ENCODE measurements at regions not wholly inside any gene's neighbourhood (a gene's known extent, or its start where the extent isn't known, plus 50 kb on each side); places are given as distances from the start of the nearest gene placed in this dataset.

DNA sequence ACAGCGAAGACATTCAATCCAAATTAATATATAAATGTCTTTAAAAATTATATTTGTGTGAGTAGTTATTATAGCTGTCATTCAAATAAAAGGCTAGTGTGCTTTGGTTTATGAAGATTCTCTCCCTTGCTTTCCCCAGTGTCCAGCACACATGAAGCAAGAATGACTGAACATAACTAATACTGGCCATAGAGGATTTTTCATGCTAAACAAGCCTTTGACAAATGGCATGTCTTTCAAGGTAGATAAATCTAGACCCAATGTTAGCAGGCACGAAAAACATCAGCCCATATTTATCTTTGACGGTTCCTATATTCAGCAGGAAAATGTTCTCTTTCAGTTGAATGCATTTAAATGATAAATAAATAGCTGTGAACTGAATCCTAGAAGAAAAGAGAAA is 1234.4 kb downstream of the EPHA7 start:
- peaks cover 0 to 3% (median 0%) of the 10 kb centered on the region in 4 donors for H3K27me3 ChIP-seq (ENCODE audit: control insufficient read depth in 4 of 4, insufficient read depth in 4 of 4, low read length in 3 of 4)
- no peak overlapping the region for H3K4me3 ChIP-seq (ENCODE audit: low read depth in 1 of 3, low read length in 3 of 3)
- no peaks in the 10 kb centered on the region for H3K36me3 ChIP-seq (ENCODE audit: control insufficient read depth in 4 of 4, insufficient read depth in 3 of 4, low read depth in 1 of 4, low read length in 3 of 4)
- DNase-seq (ENCODE audit: low spot score): no peak
- WGBS: 58% methylated on average over 3 of the region's 3 CpGs
- no peaks in the 10 kb centered on the region for H3K9me3 ChIP-seq (ENCODE audit: control insufficient read depth in 4 of 4, low read length in 3 of 4)
- TF ChIP-seq SP1 (IDR thresholded peaks at IDR 0.05): no peak
- no peak for TF ChIP-seq TAF1 (conservative IDR thresholded peaks at IDR 0.05)
- no peak for TF ChIP-seq JUND (IDR thresholded peaks at IDR 0.05)
- TF ChIP-seq, protein P1, sequence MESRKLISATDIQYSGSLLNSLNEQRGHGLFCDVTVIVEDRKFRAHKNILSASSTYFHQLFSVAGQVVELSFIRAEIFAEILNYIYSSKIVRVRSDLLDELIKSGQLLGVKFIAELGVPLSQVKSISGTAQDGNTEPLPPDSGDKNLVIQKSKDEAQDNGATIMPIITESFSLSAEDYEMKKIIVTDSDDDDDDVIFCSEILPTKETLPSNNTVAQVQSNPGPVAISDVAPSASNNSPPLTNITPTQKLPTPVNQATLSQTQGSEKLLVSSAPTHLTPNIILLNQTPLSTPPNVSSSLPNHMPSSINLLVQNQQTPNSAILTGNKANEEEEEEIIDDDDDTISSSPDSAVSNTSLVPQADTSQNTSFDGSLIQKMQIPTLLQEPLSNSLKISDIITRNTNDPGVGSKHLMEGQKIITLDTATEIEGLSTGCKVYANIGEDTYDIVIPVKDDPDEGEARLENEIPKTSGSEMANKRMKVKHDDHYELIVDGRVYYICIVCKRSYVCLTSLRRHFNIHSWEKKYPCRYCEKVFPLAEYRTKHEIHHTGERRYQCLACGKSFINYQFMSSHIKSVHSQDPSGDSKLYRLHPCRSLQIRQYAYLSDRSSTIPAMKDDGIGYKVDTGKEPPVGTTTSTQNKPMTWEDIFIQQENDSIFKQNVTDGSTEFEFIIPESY (IDR thresholded peaks at IDR 0.05): no peak
- H3K27ac ChIP-seq (ENCODE audit: low read depth in 1 of 2, low read length in 2 of 2): no peak overlapping the region
- no peak overlapping the region for H3K9ac ChIP-seq (ENCODE audit: low read depth in 1 of 2, low read length in 2 of 2)
- H3K4me1 ChIP-seq (ENCODE audit: control insufficient read depth in 4 of 4, insufficient read depth in 4 of 4, low read length in 3 of 4): no peaks in the 10 kb centered on the region

DNA sequence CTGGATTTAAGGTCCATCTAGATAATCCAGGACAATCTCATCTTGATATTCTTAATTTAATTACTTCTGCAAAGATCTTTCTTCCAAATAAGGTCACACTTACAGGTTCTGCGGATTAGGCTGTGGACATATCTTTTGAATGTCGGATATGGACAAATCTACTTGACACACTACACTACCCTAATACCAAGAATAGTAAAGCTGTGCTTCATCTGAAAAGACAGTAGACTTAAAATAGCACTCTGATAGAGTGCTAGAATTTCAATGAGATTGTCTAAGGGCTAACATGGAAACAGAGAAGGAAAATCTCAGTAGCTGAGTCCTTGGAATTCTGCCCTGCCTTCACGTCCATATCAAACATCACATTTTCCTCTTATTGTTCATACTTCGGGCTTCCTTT is 1238.0 kb downstream of the EPHA7 start:
- H3K36me3 ChIP-seq (ENCODE audit: control insufficient read depth in 4 of 4, insufficient read depth in 3 of 4, low read depth in 1 of 4, low read length in 3 of 4): no peaks in the 10 kb centered on the region
- DNase-seq (ENCODE audit: low spot score): no peak
- H3K27ac ChIP-seq (ENCODE audit: low read depth in 1 of 2, low read length in 2 of 2): no peak overlapping the region
- WGBS: 80% methylated on average over 4 of the region's 4 CpGs
- H3K27me3 ChIP-seq (ENCODE audit: control insufficient read depth in 4 of 4, insufficient read depth in 4 of 4, low read length in 3 of 4): no peaks in the 10 kb centered on the region
- H3K9me3 ChIP-seq (ENCODE audit: control insufficient read depth in 4 of 4, low read length in 3 of 4): no peaks in the 10 kb centered on the region
- H3K9ac ChIP-seq (ENCODE audit: low read depth in 1 of 2, low read length in 2 of 2): no peak overlapping the region
- no peak overlapping the region for H3K4me3 ChIP-seq (ENCODE audit: low read depth in 1 of 3, low read length in 3 of 3)
- H3K4me1 ChIP-seq (ENCODE audit: control insufficient read depth in 4 of 4, insufficient read depth in 4 of 4, low read length in 3 of 4): no peaks in the 10 kb centered on the region
- TF ChIP-seq GABPA (IDR thresholded peaks at IDR 0.05 in 1 of 2, conservative IDR thresholded peaks at IDR 0.05 in 1 of 2) (no peak), HNF4A (conservative IDR thresholded peaks at IDR 0.05) (no peak), FOXA2 (IDR thresholded peaks at IDR 0.05) (no peak), YY1 (IDR thresholded peaks at IDR 0.05) (no peak), FOXA1 (IDR thresholded peaks at IDR 0.05) (no peak), HNF4G (IDR thresholded peaks at IDR 0.05) (no peak), SP1 (IDR thresholded peaks at IDR 0.05) (no peak), TAF1 (conservative IDR thresholded peaks at IDR 0.05) (no peak), EGR1 (IDR thresholded peaks at IDR 0.05; ENCODE audit: low read depth in 2 of 2) (no peak), JUND (IDR thresholded peaks at IDR 0.05) (no peak), NR2F2 (IDR thresholded peaks at IDR 0.05) (no peak), RXRA (IDR thresholded peaks at IDR 0.05) (no peak), RAD21 (IDR thresholded peaks at IDR 0.05) (no peak)
- TF ChIP-seq, protein P2, sequence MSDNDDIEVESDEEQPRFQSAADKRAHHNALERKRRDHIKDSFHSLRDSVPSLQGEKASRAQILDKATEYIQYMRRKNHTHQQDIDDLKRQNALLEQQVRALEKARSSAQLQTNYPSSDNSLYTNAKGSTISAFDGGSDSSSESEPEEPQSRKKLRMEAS (IDR thresholded peaks at IDR 0.05): no peak
- TF ChIP-seq, protein P3, sequence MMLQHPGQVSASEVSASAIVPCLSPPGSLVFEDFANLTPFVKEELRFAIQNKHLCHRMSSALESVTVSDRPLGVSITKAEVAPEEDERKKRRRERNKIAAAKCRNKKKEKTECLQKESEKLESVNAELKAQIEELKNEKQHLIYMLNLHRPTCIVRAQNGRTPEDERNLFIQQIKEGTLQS (IDR thresholded peaks at IDR 0.05): no peak
- TF ChIP-seq, protein P1 (IDR thresholded peaks at IDR 0.05): no peak
- TF ChIP-seq, protein P4, sequence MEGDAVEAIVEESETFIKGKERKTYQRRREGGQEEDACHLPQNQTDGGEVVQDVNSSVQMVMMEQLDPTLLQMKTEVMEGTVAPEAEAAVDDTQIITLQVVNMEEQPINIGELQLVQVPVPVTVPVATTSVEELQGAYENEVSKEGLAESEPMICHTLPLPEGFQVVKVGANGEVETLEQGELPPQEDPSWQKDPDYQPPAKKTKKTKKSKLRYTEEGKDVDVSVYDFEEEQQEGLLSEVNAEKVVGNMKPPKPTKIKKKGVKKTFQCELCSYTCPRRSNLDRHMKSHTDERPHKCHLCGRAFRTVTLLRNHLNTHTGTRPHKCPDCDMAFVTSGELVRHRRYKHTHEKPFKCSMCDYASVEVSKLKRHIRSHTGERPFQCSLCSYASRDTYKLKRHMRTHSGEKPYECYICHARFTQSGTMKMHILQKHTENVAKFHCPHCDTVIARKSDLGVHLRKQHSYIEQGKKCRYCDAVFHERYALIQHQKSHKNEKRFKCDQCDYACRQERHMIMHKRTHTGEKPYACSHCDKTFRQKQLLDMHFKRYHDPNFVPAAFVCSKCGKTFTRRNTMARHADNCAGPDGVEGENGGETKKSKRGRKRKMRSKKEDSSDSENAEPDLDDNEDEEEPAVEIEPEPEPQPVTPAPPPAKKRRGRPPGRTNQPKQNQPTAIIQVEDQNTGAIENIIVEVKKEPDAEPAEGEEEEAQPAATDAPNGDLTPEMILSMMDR (IDR thresholded peaks at IDR 0.05; ENCODE audit: low read depth, low read length, missing input control): no peak
- TF ChIP-seq, protein P5, sequence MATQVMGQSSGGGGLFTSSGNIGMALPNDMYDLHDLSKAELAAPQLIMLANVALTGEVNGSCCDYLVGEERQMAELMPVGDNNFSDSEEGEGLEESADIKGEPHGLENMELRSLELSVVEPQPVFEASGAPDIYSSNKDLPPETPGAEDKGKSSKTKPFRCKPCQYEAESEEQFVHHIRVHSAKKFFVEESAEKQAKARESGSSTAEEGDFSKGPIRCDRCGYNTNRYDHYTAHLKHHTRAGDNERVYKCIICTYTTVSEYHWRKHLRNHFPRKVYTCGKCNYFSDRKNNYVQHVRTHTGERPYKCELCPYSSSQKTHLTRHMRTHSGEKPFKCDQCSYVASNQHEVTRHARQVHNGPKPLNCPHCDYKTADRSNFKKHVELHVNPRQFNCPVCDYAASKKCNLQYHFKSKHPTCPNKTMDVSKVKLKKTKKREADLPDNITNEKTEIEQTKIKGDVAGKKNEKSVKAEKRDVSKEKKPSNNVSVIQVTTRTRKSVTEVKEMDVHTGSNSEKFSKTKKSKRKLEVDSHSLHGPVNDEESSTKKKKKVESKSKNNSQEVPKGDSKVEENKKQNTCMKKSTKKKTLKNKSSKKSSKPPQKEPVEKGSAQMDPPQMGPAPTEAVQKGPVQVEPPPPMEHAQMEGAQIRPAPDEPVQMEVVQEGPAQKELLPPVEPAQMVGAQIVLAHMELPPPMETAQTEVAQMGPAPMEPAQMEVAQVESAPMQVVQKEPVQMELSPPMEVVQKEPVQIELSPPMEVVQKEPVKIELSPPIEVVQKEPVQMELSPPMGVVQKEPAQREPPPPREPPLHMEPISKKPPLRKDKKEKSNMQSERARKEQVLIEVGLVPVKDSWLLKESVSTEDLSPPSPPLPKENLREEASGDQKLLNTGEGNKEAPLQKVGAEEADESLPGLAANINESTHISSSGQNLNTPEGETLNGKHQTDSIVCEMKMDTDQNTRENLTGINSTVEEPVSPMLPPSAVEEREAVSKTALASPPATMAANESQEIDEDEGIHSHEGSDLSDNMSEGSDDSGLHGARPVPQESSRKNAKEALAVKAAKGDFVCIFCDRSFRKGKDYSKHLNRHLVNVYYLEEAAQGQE (IDR thresholded peaks at IDR 0.05): no peak

All from liver (tissue), 8 donors.